Esophagus muscularis mucosa (tissue), 4 donors: ENCODE measurements at regions not wholly inside any gene's neighbourhood (a gene's known extent, or its start where the extent isn't known, plus 50 kb on each side); places are given as distances from the start of the nearest gene placed in this dataset.

Experiments
- DNase-seq: peaks from one replicate; pipeline ENCODE4 v3.0.0-alpha.2; 2017; ENCODE audit errors: extremely low spot score
- H3K27ac ChIP-seq, 4 donors: fragments of 200-600 bp; sonication (generic); replicated peaks in 1 of 4; 1 replicate in 3 of 4; 2 replicates in 1 of 4; pipeline ENCODE4 v1.5.1; 2016 to 2019; ENCODE audit warnings: mild to moderate bottlenecking in 1 of 4
- H3K27me3 ChIP-seq, 4 donors: fragments of 200-600 bp; sonication (generic); one replicate each; pipeline versions ENCODE4 v1.5.1 to v1.6.0; 2016 to 2019
- H3K36me3 ChIP-seq, 4 donors: fragments of 200-600 bp; sonication (generic); one replicate each; pipeline ENCODE4 v1.5.1; 2016 to 2019
- H3K4me1 ChIP-seq, 4 donors: fragments of 200-600 bp; sonication (generic); one replicate each; pipeline ENCODE4 v1.5.1; 2016 to 2019
- H3K4me3 ChIP-seq, 4 donors: fragments of 200-600 bp; sonication (generic); 1 replicate in 2 of 4; 2 replicates in 2 of 4; pipeline ENCODE4 v1.5.1; 2016 to 2019; ENCODE audit warnings: mild to moderate bottlenecking in 4 of 4, moderate library complexity in 1 of 4
- H3K9me3 ChIP-seq, 4 donors: fragments of 200-600 bp; sonication (generic); 1 replicate in 3 of 4; 2 replicates in 1 of 4; pipeline ENCODE4 v1.5.1; 2016 to 2019
- EP300 ChIP-seq: sonication (generic); formaldehyde crosslinking; IDR thresholded peaks from one replicate; pipeline ENCODE4 v1.6.1; 2017; ENCODE audit warnings: antibody characterized with exemption
- POLR2A ChIP-seq: fragments of 450-650 bp; IDR thresholded peaks from one replicate; pipeline ENCODE4 v1.6.1; 2017; ENCODE audit warnings: antibody characterized with exemption, moderate library complexity, mild to moderate bottlenecking, low read depth
- POLR2AphosphoS5 ChIP-seq, 2 donors: sonication (generic); formaldehyde crosslinking; IDR thresholded peaks; one replicate each; pipeline ENCODE4 v1.6.1; 2017; ENCODE audit warnings: antibody characterized with exemption in 2 of 2
- WGBS: methylation state at CpG from one replicate; pipeline ENCODE4 v1.1.5; 2018; 5-methylcytosine and 5-hydroxymethylcytosine counted together
- intact Hi-C: fragments of 100-400 bp; cut with DNase I; formaldehyde crosslinking; loops from one replicate; pipeline ENCODE4 v1.15.1; 2023
- TF ChIP-seq, protein P1 (sequence below), 3 experiments: fragments of 200-600 bp in 2 of 3; fragments of 450-650 bp in 1 of 3; sonication (generic) in 2 of 3; IDR thresholded peaks; one replicate each; pipeline ENCODE4 v1.5.1; 2017 to 2019; ENCODE audit warnings: antibody characterized with exemption in 3 of 3, mild to moderate bottlenecking in 2 of 3, moderate library complexity in 1 of 3

DNA sequence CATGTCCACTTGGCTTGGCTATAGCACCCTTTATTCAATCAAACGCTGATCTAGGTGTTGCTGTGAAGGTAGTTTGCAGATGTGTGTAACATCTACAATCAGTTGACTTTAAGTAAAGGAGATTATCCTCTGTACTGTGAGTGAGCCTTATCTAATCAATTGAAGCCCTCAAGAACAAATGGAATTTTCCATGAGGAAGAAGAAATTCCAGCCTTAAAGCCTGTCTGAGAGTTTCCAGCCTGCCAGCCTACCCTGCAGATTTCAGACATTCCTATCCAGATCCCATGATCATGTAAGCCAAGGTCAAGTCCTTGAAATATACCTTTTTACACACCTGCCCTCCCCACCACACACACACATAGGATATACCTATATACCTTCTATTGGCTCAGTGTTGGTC lies 696.7 kb downstream of the MRPL39 start:
- H3K36me3 ChIP-seq = no peaks in the 10 kb centered on the region
- H3K9me3 ChIP-seq = no peaks in the 10 kb centered on the region
- no peaks in the 10 kb centered on the region for H3K27me3 ChIP-seq
- no peak for DNase-seq
- no peaks in the 10 kb centered on the region for H3K4me1 ChIP-seq
- intact Hi-C loops = no loop called here
- WGBS = 90% methylated on average over 1 of the region's 1 CpG
- no peak overlapping the region for H3K27ac ChIP-seq
- TF ChIP-seq POLR2A (no peak), EP300 (no peak), POLR2AphosphoS5 (IDR thresholded peaks at IDR 0.05) (no peak)
- TF ChIP-seq, protein P1, sequence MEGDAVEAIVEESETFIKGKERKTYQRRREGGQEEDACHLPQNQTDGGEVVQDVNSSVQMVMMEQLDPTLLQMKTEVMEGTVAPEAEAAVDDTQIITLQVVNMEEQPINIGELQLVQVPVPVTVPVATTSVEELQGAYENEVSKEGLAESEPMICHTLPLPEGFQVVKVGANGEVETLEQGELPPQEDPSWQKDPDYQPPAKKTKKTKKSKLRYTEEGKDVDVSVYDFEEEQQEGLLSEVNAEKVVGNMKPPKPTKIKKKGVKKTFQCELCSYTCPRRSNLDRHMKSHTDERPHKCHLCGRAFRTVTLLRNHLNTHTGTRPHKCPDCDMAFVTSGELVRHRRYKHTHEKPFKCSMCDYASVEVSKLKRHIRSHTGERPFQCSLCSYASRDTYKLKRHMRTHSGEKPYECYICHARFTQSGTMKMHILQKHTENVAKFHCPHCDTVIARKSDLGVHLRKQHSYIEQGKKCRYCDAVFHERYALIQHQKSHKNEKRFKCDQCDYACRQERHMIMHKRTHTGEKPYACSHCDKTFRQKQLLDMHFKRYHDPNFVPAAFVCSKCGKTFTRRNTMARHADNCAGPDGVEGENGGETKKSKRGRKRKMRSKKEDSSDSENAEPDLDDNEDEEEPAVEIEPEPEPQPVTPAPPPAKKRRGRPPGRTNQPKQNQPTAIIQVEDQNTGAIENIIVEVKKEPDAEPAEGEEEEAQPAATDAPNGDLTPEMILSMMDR (IDR thresholded peaks at IDR 0.05) = no peak
- no peak overlapping the region for H3K4me3 ChIP-seq

GRCh38 chr21:24903994-24904635 lies 703.2 kb downstream of the MRPL39 start:
- Histone ChIP-seq H3K9me3 (no peaks in the 10 kb centered on the region), H3K27ac (no peak overlapping the region), H3K27me3 (no peaks in the 10 kb centered on the region), H3K36me3 (no peaks in the 10 kb centered on the region), H3K4me3 (no peak overlapping the region), H3K4me1 (no peaks in the 10 kb centered on the region)
- DNase-seq = no peak
- 29% methylated on average over 1 of the region's 1 CpG for WGBS
- TF ChIP-seq EP300 = no peak
- no peak for TF ChIP-seq POLR2A
- TF ChIP-seq, protein P1 (IDR thresholded peaks at IDR 0.05) = no peak
- TF ChIP-seq POLR2AphosphoS5 (IDR thresholded peaks at IDR 0.05) = no peak
- intact Hi-C loops = no loop called here

GRCh38 chr21:24899138-24899537 lies 708.1 kb downstream of the MRPL39 start:
- no peak overlapping the region for H3K27ac ChIP-seq

DNA sequence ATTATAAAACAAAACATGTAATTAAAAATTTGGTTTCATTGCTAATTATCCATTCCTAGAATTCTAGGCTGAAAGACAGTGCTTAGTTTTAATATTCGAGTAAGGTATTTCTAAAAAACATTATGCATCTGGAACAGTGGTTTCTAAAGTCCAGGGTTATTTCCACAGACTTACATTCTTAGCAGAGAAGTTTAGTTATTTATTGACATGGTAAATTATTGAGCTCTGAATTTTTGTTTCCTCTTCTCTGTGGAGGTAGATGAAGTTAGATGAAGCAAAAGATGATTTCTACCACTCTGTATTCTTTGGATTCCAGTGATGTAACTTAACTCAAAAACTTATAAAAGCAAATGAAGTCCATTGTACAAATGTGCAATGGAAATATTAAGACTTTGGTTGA lies 709.4 kb downstream of the MRPL39 start:
- H3K4me3 ChIP-seq = no peak overlapping the region
- H3K27me3 ChIP-seq = no peaks in the 10 kb centered on the region
- no peak overlapping the region for H3K27ac ChIP-seq
- TF ChIP-seq POLR2A (no peak), POLR2AphosphoS5 (IDR thresholded peaks at IDR 0.05) (no peak), EP300 (no peak)
- TF ChIP-seq, protein P1 (IDR thresholded peaks at IDR 0.05) = no peak
- DNase-seq = no peak
- H3K36me3 ChIP-seq = no peaks in the 10 kb centered on the region
- 82% methylated on average over 1 of the region's 1 CpG for WGBS
- intact Hi-C loops = no loop called here
- H3K4me1 ChIP-seq = no peaks in the 10 kb centered on the region
- H3K9me3 ChIP-seq = no peaks in the 10 kb centered on the region

More at GRCh38 chr21:24899138-24899537, 708.1 kb downstream of the MRPL39 start:
- no peaks in the 10 kb centered on the region for H3K4me1 ChIP-seq
- no peak for DNase-seq
- TF ChIP-seq, protein P1 (IDR thresholded peaks at IDR 0.05) = no peak
- TF ChIP-seq POLR2A = no peak
- no peak for TF ChIP-seq POLR2AphosphoS5 (IDR thresholded peaks at IDR 0.05)
- no peak for TF ChIP-seq EP300
- H3K9me3 ChIP-seq = no peaks in the 10 kb centered on the region
- H3K36me3 ChIP-seq = no peaks in the 10 kb centered on the region
- H3K27me3 ChIP-seq = no peaks in the 10 kb centered on the region
- WGBS = 81% methylated on average over 2 of the region's 2 CpGs
- no peak overlapping the region for H3K4me3 ChIP-seq
- intact Hi-C loops = no loop called here

DNA sequence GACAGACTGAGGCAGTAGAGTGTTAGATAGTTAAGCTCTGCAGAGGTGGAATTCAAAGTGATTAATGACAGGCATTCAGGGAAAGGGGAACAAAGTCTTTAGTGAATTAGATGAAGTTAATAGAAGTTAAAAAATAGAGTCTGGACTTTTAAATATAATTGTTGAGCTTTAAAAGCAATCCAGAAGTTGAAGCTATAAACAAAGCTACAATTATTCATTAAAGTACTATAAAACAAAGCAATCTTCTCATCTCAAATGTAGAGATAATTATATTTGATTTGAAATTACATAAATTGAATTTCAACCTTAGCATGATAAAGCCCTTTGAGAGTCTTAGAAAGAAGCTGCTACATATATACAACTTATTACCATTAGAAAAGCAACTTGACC lies 710.6 kb downstream of the MRPL39 start:
- intact Hi-C loops = no loop called here
- no peaks in the 10 kb centered on the region for H3K9me3 ChIP-seq
- H3K4me3 ChIP-seq = no peak overlapping the region
- no peak overlapping the region for H3K27ac ChIP-seq
- no peak for DNase-seq
- H3K4me1 ChIP-seq = no peaks in the 10 kb centered on the region
- H3K36me3 ChIP-seq = no peaks in the 10 kb centered on the region
- no peaks in the 10 kb centered on the region for H3K27me3 ChIP-seq
- no peak for TF ChIP-seq POLR2AphosphoS5 (IDR thresholded peaks at IDR 0.05)
- TF ChIP-seq EP300 = no peak
- no peak for TF ChIP-seq POLR2A
- TF ChIP-seq, protein P1 (IDR thresholded peaks at IDR 0.05) = no peak
